SK-N-SH (cell line): ENCODE measurements at regions not wholly inside any gene's neighbourhood (a gene's known extent, or its start where the extent isn't known, plus 50 kb on each side); places are given as distances from the start of the nearest gene placed in this dataset.
A peak's percentile ranks its signal among the peaks of the same experiment; 100 is the strongest.

ENCODE experiments used
- CTCF ChIA-PET: fragments of 300-600, 350-600 bp; formaldehyde crosslinking; extraction: SDS; loops from one replicate; lab custom pipeline; 2021; lab: Yijun Ruan, JAX
- POLR2A ChIA-PET: fragments of 350-600 bp; sonication (Branson Sonifier 250); formaldehyde crosslinking; extraction: SDS; loops from one replicate; lab custom pipeline; 2020; ENCODE audit warnings: antibody characterized with exemption, inconsistent platforms; lab: Yijun Ruan, JAX
- DNase-seq: peaks from one replicate; pipeline ENCODE4 v3.0.0; 2012
- H2AFZ ChIP-seq: fragments of 200-600 bp; sonication (generic); 2 replicates; pipeline ENCODE4 v1.8.1; 2016; ENCODE audit warnings: antibody characterized with exemption, mild to moderate bottlenecking, low read depth
- H3F3A ChIP-seq: fragments of 200-600 bp; sonication (generic); replicated peaks from 2 replicates; pipeline ENCODE3; 2016; ENCODE audit warnings: antibody characterized with exemption, mild to moderate bottlenecking; ENCODE audit not compliant: insufficient read depth
- H3K27ac ChIP-seq, 2 experiments: fragments of 200-500 bp in 1 of 2; fragments of 200-600 bp in 1 of 2; sonication (Bioruptor generic) in 1 of 2; sonication (generic), shearing (Covaris generic) in 1 of 2; 2 replicates each; pipeline versions ENCODE4 v1.5.1 to v1.6.1; 2014 to 2016; ENCODE audit warnings: low read depth in 2 of 2, inconsistent platforms in 1 of 2, low read length in 1 of 2, mild to moderate bottlenecking in 1 of 2, mixed read lengths in 1 of 2
- H3K27me3 ChIP-seq: fragments of 200-600 bp; sonication (generic), shearing (Covaris generic); 2 replicates; pipeline ENCODE4 v1.6.1; 2016; ENCODE audit warnings: mixed run types; ENCODE audit not compliant: insufficient read depth
- H3K36me3 ChIP-seq, 2 experiments: fragments of 200-500 bp in 1 of 2; fragments of 200-600 bp in 1 of 2; sonication (Bioruptor generic) in 1 of 2; sonication (generic) in 1 of 2; replicated peaks in 1 of 2; 2 replicates each; pipeline versions ENCODE3 to v1.5.1; 2014 to 2016; ENCODE audit warnings: low read length in 1 of 2, mild to moderate bottlenecking in 1 of 2; ENCODE audit not compliant: insufficient read depth in 2 of 2, control insufficient read depth in 1 of 2
- H3K4me1 ChIP-seq, 2 experiments: fragments of 200-500 bp in 1 of 2; fragments of 200-600 bp in 1 of 2; sonication (Bioruptor generic) in 1 of 2; sonication (generic), shearing (Covaris generic) in 1 of 2; 2 replicates each; pipeline versions ENCODE4 v1.5.1 to v1.6.1; 2014 to 2016; ENCODE audit warnings: low read depth in 1 of 2, low read length in 1 of 2, mixed run types in 1 of 2; ENCODE audit not compliant: insufficient read depth in 2 of 2, control insufficient read depth in 1 of 2
- H3K4me2 ChIP-seq: fragments of 200-600 bp; sonication (generic), shearing (Covaris generic); 2 replicates; pipeline ENCODE4 v1.6.1; 2017; ENCODE audit warnings: mixed run types
- H3K4me3 ChIP-seq, 2 experiments: fragments of 200-500 bp in 1 of 2; fragments of 200-600 bp in 1 of 2; sonication (Bioruptor generic) in 1 of 2; sonication (generic), shearing (Covaris generic) in 1 of 2; 2 replicates each; pipeline versions ENCODE4 v1.5.1 to v1.8.1; 2014 to 2016; ENCODE audit warnings: low read depth in 2 of 2, inconsistent platforms in 1 of 2, low read length in 1 of 2, mild to moderate bottlenecking in 1 of 2, mixed read lengths in 1 of 2, moderate library complexity in 1 of 2
- H3K79me2 ChIP-seq: fragments of 200-600 bp; sonication (generic); 2 replicates; pipeline ENCODE4 v1.8.1; 2017; ENCODE audit warnings: mild to moderate bottlenecking; ENCODE audit not compliant: insufficient read depth
- H3K9ac ChIP-seq: fragments of 200-600 bp; sonication (generic); 2 replicates; pipeline ENCODE4 v1.6.1; 2017; ENCODE audit warnings: mixed run types
- H3K9me2 ChIP-seq: fragments of 200-600 bp; sonication (generic); 2 replicates; pipeline ENCODE4 v1.6.1; 2017; ENCODE audit warnings: mixed run types
- H3K9me3 ChIP-seq: fragments of 200-600 bp; sonication (generic); 2 replicates; pipeline ENCODE4 v1.6.1; 2017; ENCODE audit warnings: mixed run types, mild to moderate bottlenecking, moderate library complexity
- H4K20me1 ChIP-seq: fragments of 200-600 bp; sonication (generic); 2 replicates; pipeline ENCODE4 v1.6.1; 2017; ENCODE audit warnings: mild to moderate bottlenecking, mixed run types; ENCODE audit not compliant: insufficient read depth
- ELF1 ChIP-seq: IDR thresholded peaks from 2 replicates; pipeline ENCODE4 v1.4.0; 2012
- EP300 ChIP-seq, 2 experiments: IDR thresholded peaks; 2 replicates each; pipeline versions ENCODE4 v1.4.0 to v1.6.1; 2012; ENCODE audit warnings: borderline replicate concordance in 1 of 2, low read depth in 1 of 2, low read length in 1 of 2
- EZH2phosphoT487 ChIP-seq: fragments of 200-600 bp; sonication (generic); IDR thresholded peaks from 2 replicates; pipeline ENCODE4 v1.6.1; 2017; ENCODE audit warnings: low read depth, mixed run types, mild to moderate bottlenecking, antibody characterized with exemption, moderate library complexity, borderline replicate concordance
- FOSL2 ChIP-seq: IDR thresholded peaks from 2 replicates; pipeline ENCODE4 v1.4.0; 2012; ENCODE audit warnings: low read depth, mild to moderate bottlenecking, moderate library complexity, borderline replicate concordance
- FOXJ3 ChIP-seq: sonication (generic); formaldehyde crosslinking; IDR thresholded peaks from 2 replicates; pipeline ENCODE4 v1.5.1; 2020; ENCODE audit warnings: mild to moderate bottlenecking, missing genetic modification reagents
- FOXM1 ChIP-seq: IDR thresholded peaks from 2 replicates; pipeline ENCODE4 v1.4.0; 2012; ENCODE audit warnings: low read depth, mild to moderate bottlenecking
- GABPA ChIP-seq: IDR thresholded peaks from 2 replicates; pipeline ENCODE4 v1.4.0; 2012; ENCODE audit warnings: low read depth, mild to moderate bottlenecking
- GATA2 ChIP-seq: sonication (generic); formaldehyde crosslinking; IDR thresholded peaks from 2 replicates; pipeline ENCODE4 v1.5.0; 2020; ENCODE audit warnings: mild to moderate bottlenecking, missing genetic modification reagents
- JUND ChIP-seq: IDR thresholded peaks from 2 replicates; pipeline ENCODE4 v1.4.0; 2012
- MEF2A ChIP-seq: IDR thresholded peaks from 2 replicates; pipeline ENCODE4 v1.4.0; 2012; ENCODE audit warnings: low read depth, borderline replicate concordance
- NFIC ChIP-seq: IDR thresholded peaks from 2 replicates; pipeline ENCODE4 v1.4.0; 2012; ENCODE audit warnings: borderline replicate concordance
- NRF1 ChIP-seq: IDR thresholded peaks from 2 replicates; pipeline ENCODE4 v1.6.1; 2012; ENCODE audit warnings: low read depth, mild to moderate bottlenecking, low read length
- POLR2AphosphoS5 ChIP-seq: IDR thresholded peaks from 2 replicates; pipeline ENCODE4 v1.6.1; 2012; ENCODE audit warnings: low read depth, low read length
- RFX5 ChIP-seq: IDR thresholded peaks from 2 replicates; pipeline ENCODE4 v1.6.1; 2012; ENCODE audit warnings: mild to moderate bottlenecking, improper control_type of control experiment, low read length
- SIN3A ChIP-seq: IDR thresholded peaks from 2 replicates; pipeline ENCODE4 v1.6.1; 2012; ENCODE audit warnings: low read depth, mild to moderate bottlenecking, low read length, moderate library complexity, borderline replicate concordance
- TAF1 ChIP-seq: IDR thresholded peaks from 2 replicates; pipeline ENCODE4 v1.6.1; 2012; ENCODE audit warnings: low read depth, mild to moderate bottlenecking, low read length, moderate library complexity, borderline replicate concordance
- TCF12 ChIP-seq: IDR thresholded peaks from 2 replicates; pipeline ENCODE4 v1.4.0; 2012
- TEAD4 ChIP-seq: IDR thresholded peaks from 2 replicates; pipeline ENCODE4 v1.4.0; 2012; ENCODE audit warnings: mild to moderate bottlenecking, borderline replicate concordance; ENCODE audit not compliant: insufficient read depth
- WGBS: methylation state at CpG from one replicate; pipeline ENCODE4 v1.1.6; 2017; ENCODE audit warnings: low lambda C conversion rate; 5-methylcytosine and 5-hydroxymethylcytosine counted together
- TF ChIP-seq, protein P1 (sequence below): IDR thresholded peaks from 2 replicates; pipeline ENCODE4 v1.4.0; 2012; ENCODE audit warnings: low read depth
- TF ChIP-seq, protein P2 (sequence below): IDR thresholded peaks from 2 replicates; pipeline ENCODE4; 2012
- TF ChIP-seq, protein P3 (sequence below): fragments of 150-350 bp; IDR thresholded peaks from 2 replicates; pipeline ENCODE4 v1.6.1; 2017; ENCODE audit warnings: antibody characterized with exemption, low read length, low read depth, borderline replicate concordance

DNA sequence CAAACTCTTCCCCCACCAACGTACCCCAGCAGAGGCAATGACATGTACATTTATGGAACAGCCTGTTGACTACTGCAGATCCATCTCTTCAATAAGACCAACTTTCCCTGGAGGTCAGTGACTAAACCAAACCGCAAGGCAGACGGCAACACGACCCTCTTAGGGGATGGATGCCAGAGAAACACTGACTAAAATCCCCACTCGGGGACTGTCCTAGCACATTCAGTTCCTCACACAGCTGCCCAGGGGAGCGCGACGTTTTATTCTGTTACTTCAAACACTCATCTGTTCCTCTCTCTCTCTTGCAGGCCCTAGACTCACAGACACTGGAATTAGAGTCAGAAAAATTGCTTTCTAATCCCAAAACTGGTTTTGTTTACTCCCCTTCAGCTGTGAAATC, 146.5 kb upstream of the PRSS1 start:
- H3K27me3 ChIP-seq = peaks cover 3% of the 10 kb centered on the region; the same call in 1 of the 2 replicates
- H3K79me2 ChIP-seq = no peaks in the 10 kb centered on the region
- TF ChIP-seq GATA2 (CRISPR knock-in tag) (no peak), FOXJ3 (CRISPR knock-in tag) (no peak), EZH2phosphoT487 (no peak), NRF1 (no peak), TAF1 (no peak), FOSL2 (no peak), GABPA (no peak), NFIC (no peak), POLR2AphosphoS5 (no peak), ELF1 (no peak)
- TF ChIP-seq, protein P1, sequence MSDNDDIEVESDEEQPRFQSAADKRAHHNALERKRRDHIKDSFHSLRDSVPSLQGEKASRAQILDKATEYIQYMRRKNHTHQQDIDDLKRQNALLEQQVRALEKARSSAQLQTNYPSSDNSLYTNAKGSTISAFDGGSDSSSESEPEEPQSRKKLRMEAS = no peak
- TF ChIP-seq, protein P2, sequence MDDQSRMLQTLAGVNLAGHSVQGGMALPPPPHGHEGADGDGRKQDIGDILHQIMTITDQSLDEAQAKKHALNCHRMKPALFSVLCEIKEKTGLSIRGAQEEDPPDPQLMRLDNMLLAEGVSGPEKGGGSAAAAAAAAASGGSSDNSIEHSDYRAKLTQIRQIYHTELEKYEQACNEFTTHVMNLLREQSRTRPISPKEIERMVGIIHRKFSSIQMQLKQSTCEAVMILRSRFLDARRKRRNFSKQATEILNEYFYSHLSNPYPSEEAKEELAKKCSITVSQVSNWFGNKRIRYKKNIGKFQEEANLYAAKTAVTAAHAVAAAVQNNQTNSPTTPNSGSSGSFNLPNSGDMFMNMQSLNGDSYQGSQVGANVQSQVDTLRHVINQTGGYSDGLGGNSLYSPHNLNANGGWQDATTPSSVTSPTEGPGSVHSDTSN = no peak
- no peaks in the 10 kb centered on the region for H3K9me3 ChIP-seq
- H3F3A ChIP-seq = no peaks in the 10 kb centered on the region
- no peak overlapping the region for H3K4me2 ChIP-seq
- no peak overlapping the region for H3K27ac ChIP-seq
- no peaks in the 10 kb centered on the region for H3K9me2 ChIP-seq
- POLR2A ChIA-PET = no interaction called here
- DNase-seq = no peak
- peak overlapping the region; percentile 33; the same call in 1 of the 2 replicates for H2AFZ ChIP-seq
- no peak overlapping the region for H3K4me3 ChIP-seq
- no peaks in the 10 kb centered on the region for H3K36me3 ChIP-seq
- H3K9ac ChIP-seq = no peak overlapping the region
- no peaks in the 10 kb centered on the region for H4K20me1 ChIP-seq
- peaks cover 0 to 7% of the 10 kb centered on the region in 2 experiments; a peak in 2 of 4 replicates for H3K4me1 ChIP-seq
- CTCF ChIA-PET = interaction anchor here (0.7 to 15.3 kb wide), 16 partner anchors 10 to 278 kb away, joined by 3 to 417 read pairs (median 23); no protein-coding TSS in a partner anchor
- 64% methylated on average over 8 of the region's 8 CpGs for WGBS

DNA sequence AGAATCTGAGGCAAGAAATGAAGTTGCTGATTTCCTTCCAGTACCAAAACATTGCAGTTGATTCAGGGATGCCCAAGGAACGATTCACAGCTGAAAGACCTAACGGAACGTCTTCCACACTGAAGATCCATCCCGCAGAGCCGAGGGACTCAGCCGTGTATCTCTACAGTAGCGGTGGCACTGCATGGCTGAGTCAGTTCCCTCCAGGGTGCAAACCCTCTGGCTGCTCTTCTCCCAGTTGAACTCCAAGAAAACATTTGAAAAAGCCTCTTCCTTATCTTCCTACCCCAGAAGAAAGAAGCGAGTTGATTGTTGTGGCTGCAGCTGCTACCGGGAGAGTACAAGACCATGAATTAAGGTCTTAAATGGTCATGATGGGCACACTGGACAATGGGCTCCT, 147.1 kb upstream of the PRSS1 start:
- H3K27me3 ChIP-seq = peaks cover 9% of the 10 kb centered on the region; the same call in 1 of the 2 replicates
- no peak overlapping the region for H3K4me2 ChIP-seq
- H3F3A ChIP-seq = no peaks in the 10 kb centered on the region
- H3K9me2 ChIP-seq = no peaks in the 10 kb centered on the region
- no peak for TF ChIP-seq SIN3A
- TF ChIP-seq ELF1 = no peak
- no peak for TF ChIP-seq RFX5
- TF ChIP-seq MEF2A = no peak
- TF ChIP-seq JUND = no peak
- no peak for TF ChIP-seq NRF1
- no peak for TF ChIP-seq TCF12
- no peak for TF ChIP-seq FOXM1
- TF ChIP-seq NFIC = no peak
- TF ChIP-seq EP300 (IDR thresholded peaks at IDR 0.05; ENCODE audit: borderline replicate concordance in 1 of 2, low read depth in 1 of 2, low read length in 1 of 2) = no peak
- no peak for TF ChIP-seq FOSL2
- TF ChIP-seq, protein P3, sequence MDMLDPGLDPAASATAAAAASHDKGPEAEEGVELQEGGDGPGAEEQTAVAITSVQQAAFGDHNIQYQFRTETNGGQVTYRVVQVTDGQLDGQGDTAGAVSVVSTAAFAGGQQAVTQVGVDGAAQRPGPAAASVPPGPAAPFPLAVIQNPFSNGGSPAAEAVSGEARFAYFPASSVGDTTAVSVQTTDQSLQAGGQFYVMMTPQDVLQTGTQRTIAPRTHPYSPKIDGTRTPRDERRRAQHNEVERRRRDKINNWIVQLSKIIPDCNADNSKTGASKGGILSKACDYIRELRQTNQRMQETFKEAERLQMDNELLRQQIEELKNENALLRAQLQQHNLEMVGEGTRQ = no peak
- TF ChIP-seq GATA2 (CRISPR knock-in tag) = no peak
- no peak for TF ChIP-seq TEAD4
- CTCF ChIA-PET = interaction anchor here (0.7 to 15.3 kb wide), 9 partner anchors 9 to 279 kb away, joined by 3 to 417 read pairs (median 52); no protein-coding TSS in a partner anchor
- peaks cover 0 to 12% of the 10 kb centered on the region in 2 experiments; a peak in 2 of 4 replicates for H3K4me1 ChIP-seq
- no peaks in the 10 kb centered on the region for H4K20me1 ChIP-seq
- no peaks in the 10 kb centered on the region for H3K9me3 ChIP-seq
- no peak overlapping the region for H2AFZ ChIP-seq
- DNase-seq = no peak
- 88% methylated on average over 9 of the region's 9 CpGs for WGBS
- no peak overlapping the region for H3K4me3 ChIP-seq
- no peaks in the 10 kb centered on the region for H3K36me3 ChIP-seq
- POLR2A ChIA-PET = no interaction called here
- H3K9ac ChIP-seq = no peak overlapping the region
- no peaks in the 10 kb centered on the region for H3K79me2 ChIP-seq
- H3K27ac ChIP-seq = no peak overlapping the region
